H9 (cell line): ENCODE measurements at regions not wholly inside any gene's neighbourhood (a gene's known extent, or its start where the extent isn't known, plus 50 kb on each side); places are given as distances from the start of the nearest gene placed in this dataset.

Experiments used
- DNase-seq: peaks from one replicate; pipeline ENCODE4 v3.0.0-alpha.2; 2017
- H2AFZ ChIP-seq: one replicate; pipeline ENCODE4 v1.6.1; 2013; ENCODE audit warnings: mild to moderate bottlenecking, low read length, control low read depth, moderate library complexity
- H2AK5ac ChIP-seq: 2 replicates; pipeline ENCODE4 v1.6.1; 2013; ENCODE audit warnings: low read length, control low read depth, mixed read lengths; ENCODE audit not compliant: insufficient read length
- H2BK120ac ChIP-seq: one replicate; pipeline ENCODE4 v1.6.1; 2013; ENCODE audit warnings: low read depth, mild to moderate bottlenecking, low read length, control low read depth, inconsistent platforms; ENCODE audit not compliant: poor library complexity, severe bottlenecking
- H2BK12ac ChIP-seq: 2 replicates; pipeline ENCODE4 v1.6.1; 2013; ENCODE audit warnings: low read length, control low read depth, mixed read lengths, low read depth; ENCODE audit not compliant: insufficient read length
- H2BK15ac ChIP-seq: 2 replicates; pipeline ENCODE4 v1.6.1; 2013; ENCODE audit warnings: low read depth, low read length, control low read depth
- H2BK20ac ChIP-seq: one replicate; pipeline ENCODE4 v1.6.1; 2013; ENCODE audit warnings: low read depth, mild to moderate bottlenecking, low read length, control low read depth, inconsistent platforms; ENCODE audit not compliant: poor library complexity, severe bottlenecking
- H2BK5ac ChIP-seq: 2 replicates; pipeline ENCODE4 v1.6.1; 2013; ENCODE audit warnings: low read length, control low read depth, mixed read lengths; ENCODE audit not compliant: insufficient read length
- H3K14ac ChIP-seq: 2 replicates; pipeline ENCODE4 v1.6.1; 2013; ENCODE audit warnings: low read length, control low read depth; ENCODE audit not compliant: insufficient read depth
- H3K18ac ChIP-seq: 2 replicates; pipeline ENCODE4 v1.6.1; 2013; ENCODE audit warnings: low read depth, mild to moderate bottlenecking, mixed read lengths, low read length, control low read depth; ENCODE audit not compliant: insufficient read length
- H3K23ac ChIP-seq: 2 replicates; pipeline ENCODE4 v1.6.1; 2013; ENCODE audit warnings: low read length, control low read depth, mixed read lengths, low read depth; ENCODE audit not compliant: insufficient read length
- H3K23me2 ChIP-seq: 2 replicates; pipeline ENCODE4 v1.6.1; 2013; ENCODE audit warnings: low read depth, mild to moderate bottlenecking, mixed read lengths, low read length, control low read depth; ENCODE audit not compliant: insufficient read length, poor library complexity, severe bottlenecking
- H3K27ac ChIP-seq: 2 replicates; pipeline ENCODE4 v1.5.1; 2013; ENCODE audit warnings: low read length, control low read depth, mixed read lengths, low read depth; ENCODE audit not compliant: insufficient read length
- H3K27me3 ChIP-seq: 2 replicates; pipeline ENCODE4 v1.6.1; 2013; ENCODE audit warnings: low read length, control low read depth, inconsistent platforms; ENCODE audit not compliant: insufficient read depth
- H3K4ac ChIP-seq: 2 replicates; pipeline ENCODE4 v1.6.1; 2013; ENCODE audit warnings: low read depth, mild to moderate bottlenecking, control low read depth, inconsistent platforms, low read length, moderate library complexity
- H3K4me1 ChIP-seq: 2 replicates; pipeline ENCODE4 v1.6.1; 2013; ENCODE audit warnings: low read length, control low read depth, inconsistent platforms; ENCODE audit not compliant: insufficient read depth
- H3K4me2 ChIP-seq: 2 replicates; pipeline ENCODE4 v1.6.1; 2013; ENCODE audit warnings: low read length, control low read depth, mixed read lengths; ENCODE audit not compliant: insufficient read length, insufficient read depth
- H3K56ac ChIP-seq: 2 replicates; pipeline ENCODE4 v1.6.1; 2013; ENCODE audit warnings: low read depth, mild to moderate bottlenecking, mixed read lengths, low read length, control low read depth; ENCODE audit not compliant: insufficient read length
- H3K79me1 ChIP-seq: 2 replicates; pipeline ENCODE4 v1.6.1; 2013; ENCODE audit warnings: low read depth, mild to moderate bottlenecking, moderate library complexity, low read length, control low read depth, inconsistent platforms; ENCODE audit not compliant: insufficient read depth, poor library complexity, severe bottlenecking
- H3K79me2 ChIP-seq: 2 replicates; pipeline ENCODE4 v1.6.1; 2013; ENCODE audit warnings: low read length, control low read depth, inconsistent platforms; ENCODE audit not compliant: insufficient read depth
- H3K9ac ChIP-seq: 2 replicates; pipeline ENCODE4 v1.6.1; 2013; ENCODE audit warnings: low read length, control low read depth, mixed read lengths; ENCODE audit not compliant: insufficient read length; ENCODE audit errors: extremely low read depth
- H3K9me3 ChIP-seq: one replicate; pipeline ENCODE4 v1.6.1; 2013; ENCODE audit warnings: low read depth, low read length, inconsistent platforms; ENCODE audit not compliant: control insufficient read depth
- H3T11ph ChIP-seq: one replicate; pipeline ENCODE4 v1.6.1; 2013; ENCODE audit warnings: mild to moderate bottlenecking, low read length, control low read depth, inconsistent platforms
- H4K20me1 ChIP-seq: one replicate; pipeline ENCODE4 v1.6.1; 2013; ENCODE audit not compliant: control insufficient read depth, insufficient read length, insufficient read depth
- H4K5ac ChIP-seq: 2 replicates; pipeline ENCODE4 v1.6.1; 2013; ENCODE audit warnings: low read depth, mild to moderate bottlenecking, mixed read lengths, low read length, control low read depth; ENCODE audit not compliant: insufficient read length
- H4K8ac ChIP-seq: replicated peaks from 2 replicates; pipeline ENCODE4 v1.6.1; 2013; ENCODE audit warnings: low read length, control low read depth, mixed read lengths, low read depth; ENCODE audit not compliant: insufficient read length
- H4K91ac ChIP-seq: 2 replicates; pipeline ENCODE4 v1.6.1; 2013; ENCODE audit warnings: low read depth, mild to moderate bottlenecking, moderate library complexity, mixed read lengths, low read length, control low read depth; ENCODE audit not compliant: insufficient read length
- H3K27ac Mint-ChIP-seq, 3 experiments: 2 replicates in 2 of 3; 3 replicates in 1 of 3; pipeline ENCODE4 v1.8.0; 2020 to 2021; ENCODE audit warnings: mixed read lengths in 3 of 3, mild to moderate bottlenecking in 1 of 3, moderate library complexity in 1 of 3
- H3K27me3 Mint-ChIP-seq: 2 replicates; pipeline ENCODE4 v1.8.0; 2021; ENCODE audit warnings: low read depth, mild to moderate bottlenecking, moderate library complexity, mixed read lengths
- H3K36me3 Mint-ChIP-seq, 3 experiments: 2 replicates in 2 of 3; 3 replicates in 1 of 3; pipeline ENCODE4 v1.8.0; 2020 to 2021; ENCODE audit warnings: low read depth in 3 of 3, mixed read lengths in 3 of 3; ENCODE audit not compliant: insufficient read depth in 1 of 3
- H3K4me1 Mint-ChIP-seq, 2 experiments: 2 replicates each; pipeline ENCODE4 v1.8.0; 2020; ENCODE audit warnings: mixed read lengths in 2 of 2
- H3K4me3 Mint-ChIP-seq, 2 experiments: 2 replicates in 1 of 2; 3 replicates in 1 of 2; pipeline ENCODE4 v1.8.0; 2020 to 2021; ENCODE audit warnings: mild to moderate bottlenecking in 2 of 2, mixed read lengths in 2 of 2, moderate library complexity in 1 of 2
- H3K9me3 Mint-ChIP-seq, 2 experiments: 2 replicates in 1 of 2; 3 replicates in 1 of 2; pipeline ENCODE4 v1.8.0; 2020; ENCODE audit warnings: mild to moderate bottlenecking in 2 of 2, mixed read lengths in 2 of 2, moderate library complexity in 1 of 2
- WGBS: extraction: QIAGEN DNeasy Blood & Tissue Kit; methylation state at CpG from one replicate; pipeline ENCODE4 v1.1.7; 2013; ENCODE audit warnings: missing lambda C conversion rate, low lambda C conversion rate, mixed read lengths; ENCODE audit not compliant: insufficient read length; ENCODE audit errors: extremely low coverage; 5-methylcytosine and 5-hydroxymethylcytosine counted together
- TF ChIP-seq, protein P1 (sequence below): fragments of 200-600 bp; sonication (generic); conservative IDR thresholded peaks from 3 replicates; pipeline ENCODE4 v1.8.0; 2021; ENCODE audit warnings: antibody characterized with exemption, mild to moderate bottlenecking

DNA sequence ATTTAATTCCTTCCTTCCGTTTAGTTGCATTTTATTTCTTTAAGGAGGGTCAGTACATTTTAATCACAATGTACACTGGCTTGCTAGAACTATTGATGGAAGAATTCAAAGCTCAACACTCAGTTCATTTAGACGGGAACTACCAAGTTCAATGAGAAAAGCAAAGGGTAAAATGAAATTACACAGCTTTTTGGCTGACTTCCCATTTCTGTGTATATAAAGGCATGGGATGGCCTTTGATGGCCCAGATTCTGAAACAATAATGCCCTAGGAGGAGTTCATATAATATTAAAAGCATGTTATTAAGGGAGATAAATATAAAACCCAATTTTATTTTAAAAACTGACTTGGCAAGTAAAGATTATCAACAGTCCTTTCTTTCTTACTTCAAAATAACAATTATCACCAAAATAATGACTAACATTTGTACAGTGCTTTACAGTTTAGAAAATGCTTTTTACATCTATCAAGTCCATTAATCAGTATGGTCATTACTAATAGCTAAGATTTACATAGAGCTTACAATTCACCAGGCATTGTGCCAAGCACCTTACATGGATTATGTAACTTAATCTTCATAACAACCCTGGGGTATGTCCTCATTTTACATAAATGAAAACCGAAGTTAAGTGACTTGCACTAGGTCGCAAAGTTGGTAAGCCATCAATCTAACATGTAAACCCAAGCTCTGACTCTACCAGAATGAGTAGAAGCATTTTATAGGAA is 402.4 kb downstream of the OMA1 start:
- Histone ChIP-seq H3K79me2 (no peaks in the 10 kb centered on the region), H3K9me3 (no peaks in the 10 kb centered on the region), H3K23me2 (no peaks in the 10 kb centered on the region), H4K20me1 (no peaks in the 10 kb centered on the region), H2BK5ac (no peak overlapping the region), H2BK12ac (no peak overlapping the region), H3K18ac (no peak overlapping the region), H2BK20ac (no peak overlapping the region), H2BK15ac (no peak overlapping the region), H3K56ac (no peak overlapping the region), H3K27me3 (no peaks in the 10 kb centered on the region), H3T11ph (no peak overlapping the region), H2AK5ac (no peak overlapping the region), H2AFZ (no peak overlapping the region), H3K23ac (no peak overlapping the region), H4K91ac (no peak overlapping the region), H2BK120ac (no peak overlapping the region), H3K79me1 (no peaks in the 10 kb centered on the region), H4K8ac (no peak overlapping the region), H3K4me1 (no peaks in the 10 kb centered on the region), H4K5ac (no peak overlapping the region), H3K4ac (no peak overlapping the region), H3K27ac (no peak overlapping the region), H3K9ac (no peak overlapping the region), H3K4me2 (no peak overlapping the region), H3K14ac (no peak overlapping the region)
- DNase-seq = no peak
- TF ChIP-seq, protein P1, sequence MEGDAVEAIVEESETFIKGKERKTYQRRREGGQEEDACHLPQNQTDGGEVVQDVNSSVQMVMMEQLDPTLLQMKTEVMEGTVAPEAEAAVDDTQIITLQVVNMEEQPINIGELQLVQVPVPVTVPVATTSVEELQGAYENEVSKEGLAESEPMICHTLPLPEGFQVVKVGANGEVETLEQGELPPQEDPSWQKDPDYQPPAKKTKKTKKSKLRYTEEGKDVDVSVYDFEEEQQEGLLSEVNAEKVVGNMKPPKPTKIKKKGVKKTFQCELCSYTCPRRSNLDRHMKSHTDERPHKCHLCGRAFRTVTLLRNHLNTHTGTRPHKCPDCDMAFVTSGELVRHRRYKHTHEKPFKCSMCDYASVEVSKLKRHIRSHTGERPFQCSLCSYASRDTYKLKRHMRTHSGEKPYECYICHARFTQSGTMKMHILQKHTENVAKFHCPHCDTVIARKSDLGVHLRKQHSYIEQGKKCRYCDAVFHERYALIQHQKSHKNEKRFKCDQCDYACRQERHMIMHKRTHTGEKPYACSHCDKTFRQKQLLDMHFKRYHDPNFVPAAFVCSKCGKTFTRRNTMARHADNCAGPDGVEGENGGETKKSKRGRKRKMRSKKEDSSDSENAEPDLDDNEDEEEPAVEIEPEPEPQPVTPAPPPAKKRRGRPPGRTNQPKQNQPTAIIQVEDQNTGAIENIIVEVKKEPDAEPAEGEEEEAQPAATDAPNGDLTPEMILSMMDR = no peak
- WGBS = no CpG with 5 or more reads among the region's 4 CpGs
- Mint-ChIP-seq H3K9me3 (peaks cover 11 to 12% of the 10 kb centered on the region in 2 experiments; a peak in 4 of 5 replicates), H3K4me3 (no peak overlapping the region), H3K4me1 (peaks cover 13 to 20% of the 10 kb centered on the region in 2 experiments), H3K36me3 (peaks cover 0 to 28% (median 5%) of the 10 kb centered on the region in 3 experiments; a peak in 4 of 7 replicates), H3K27me3 (no peaks in the 10 kb centered on the region; the same call in 1 of the 2 replicates), H3K27ac (no peak overlapping the region; a peak in 2 of 7 replicates)
